IPS-18c (cell line): ENCODE measurements at regions not wholly inside any gene's neighbourhood (a gene's known extent, or its start where the extent isn't known, plus 50 kb on each side); places are given as distances from the start of the nearest gene placed in this dataset.

Experiments used
- H3K4me3 ChIP-seq: 2 replicates; pipeline ENCODE4 v1.7.0; 2013; ENCODE audit warnings: low read depth, mild to moderate bottlenecking, low read length, moderate library complexity; ENCODE audit not compliant: insufficient read depth
- H3K9me3 ChIP-seq: one replicate; pipeline ENCODE4 v1.6.1; 2013; ENCODE audit warnings: mild to moderate bottlenecking, low read length, moderate library complexity; ENCODE audit not compliant: control insufficient read depth, insufficient read depth

DNA sequence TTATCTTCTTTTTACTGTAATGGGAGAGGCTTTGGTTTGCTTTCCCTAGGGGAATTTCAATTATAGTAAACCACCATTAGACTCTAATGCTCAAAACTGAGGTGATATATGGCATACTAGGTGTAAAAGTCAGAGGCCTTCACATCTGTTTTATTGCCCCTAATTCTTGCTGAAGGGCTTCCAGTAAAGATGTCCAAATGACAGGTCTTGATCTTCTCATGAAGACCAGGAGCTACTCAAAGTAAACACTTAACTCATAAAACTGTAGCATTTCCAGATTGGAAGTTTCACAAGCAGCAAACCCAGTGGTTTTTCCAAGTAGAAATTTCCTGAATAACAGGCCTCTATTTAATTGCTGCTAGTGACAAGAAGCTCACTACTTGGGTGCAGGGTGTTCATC is 286.8 kb downstream of the RBM43 start:
- Histone ChIP-seq H3K9me3 (no peaks in the 10 kb centered on the region), H3K4me3 (no peak overlapping the region)

DNA sequence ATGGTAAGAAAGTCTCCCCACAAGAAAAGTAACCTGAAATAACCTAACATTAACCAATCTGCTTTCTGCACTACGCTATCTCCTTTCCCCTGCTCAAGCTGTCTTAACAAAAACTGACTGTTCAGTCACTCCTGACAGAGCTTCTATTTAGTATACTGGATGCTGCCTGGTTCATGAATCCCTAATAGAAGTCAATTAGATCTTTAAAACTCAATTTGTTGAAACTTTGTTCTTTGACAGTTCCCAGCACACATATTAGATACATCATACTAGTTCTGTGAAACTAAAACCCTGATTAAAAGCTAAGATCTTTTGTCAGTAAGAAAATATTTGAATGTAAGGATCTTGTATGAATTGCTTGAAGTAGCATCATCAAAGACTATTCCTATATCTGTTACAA is 287.4 kb downstream of the RBM43 start:
- no peaks in the 10 kb centered on the region for H3K9me3 ChIP-seq
- H3K4me3 ChIP-seq, result no peak overlapping the region

DNA sequence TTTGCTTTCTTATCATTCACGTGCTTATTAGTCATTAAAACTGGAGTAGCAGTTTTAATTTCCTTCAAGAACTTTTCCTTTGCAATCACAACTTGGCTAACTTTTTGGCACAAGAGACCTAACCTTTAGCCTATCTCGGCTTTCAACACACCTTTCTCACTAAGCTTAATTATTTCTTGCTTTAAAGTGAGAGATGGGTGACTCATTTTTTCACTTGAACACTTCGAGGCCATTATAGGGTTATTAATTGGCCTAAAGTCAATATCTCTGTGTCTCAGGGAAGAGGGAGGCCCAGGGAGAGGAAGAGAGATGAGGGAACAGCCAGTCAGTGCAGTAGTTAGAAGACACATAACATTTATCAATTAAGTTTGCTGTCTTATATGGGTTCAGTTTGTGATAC is 289.8 kb downstream of the RBM43 start:
- no peaks in the 10 kb centered on the region for H3K9me3 ChIP-seq
- no peak overlapping the region for H3K4me3 ChIP-seq

DNA sequence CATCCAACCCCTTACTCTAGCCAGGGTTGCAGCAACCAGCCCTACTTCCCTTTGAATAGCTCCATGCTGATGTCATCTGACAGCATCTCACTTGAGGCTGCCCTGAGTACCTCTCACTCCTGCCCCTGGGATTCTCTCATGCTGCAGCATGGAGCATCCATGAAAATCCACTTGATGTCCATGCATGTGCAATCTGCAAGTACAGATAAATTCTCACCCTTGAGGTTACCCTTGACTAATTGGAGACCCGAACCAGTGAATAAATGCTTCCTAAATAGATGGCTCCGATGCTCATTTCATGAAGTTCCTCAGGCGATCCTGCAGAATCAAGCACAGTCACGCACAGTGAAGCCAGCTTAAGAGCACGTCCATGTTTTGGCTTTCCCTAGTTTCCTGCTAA is 298.3 kb downstream of the RBM43 start:
- no peak overlapping the region for H3K4me3 ChIP-seq
- H3K9me3 ChIP-seq, result peaks cover 2% of the 10 kb centered on the region

DNA sequence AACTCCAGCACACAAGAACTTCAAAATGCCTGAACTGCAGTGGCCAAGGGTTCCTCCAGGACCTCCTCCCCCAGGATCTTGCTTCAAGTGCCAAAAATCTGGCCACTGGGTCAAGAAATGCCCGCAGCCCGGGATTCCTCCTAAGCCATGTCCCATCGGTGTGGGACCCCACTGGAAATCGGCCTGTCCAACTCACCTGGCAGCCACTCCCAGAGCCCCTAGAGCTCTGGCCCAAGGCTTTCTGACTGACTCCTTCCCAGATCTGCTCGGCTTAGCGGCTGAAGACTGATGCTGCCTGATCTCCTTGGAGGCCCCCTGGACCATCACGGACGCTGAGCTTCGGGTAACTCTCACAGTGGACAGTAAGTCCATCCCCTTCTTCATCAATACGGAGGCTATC is 306.4 kb downstream of the RBM43 start:
- peaks cover 2% of the 10 kb centered on the region for H3K9me3 ChIP-seq
- no peak overlapping the region for H3K4me3 ChIP-seq

DNA sequence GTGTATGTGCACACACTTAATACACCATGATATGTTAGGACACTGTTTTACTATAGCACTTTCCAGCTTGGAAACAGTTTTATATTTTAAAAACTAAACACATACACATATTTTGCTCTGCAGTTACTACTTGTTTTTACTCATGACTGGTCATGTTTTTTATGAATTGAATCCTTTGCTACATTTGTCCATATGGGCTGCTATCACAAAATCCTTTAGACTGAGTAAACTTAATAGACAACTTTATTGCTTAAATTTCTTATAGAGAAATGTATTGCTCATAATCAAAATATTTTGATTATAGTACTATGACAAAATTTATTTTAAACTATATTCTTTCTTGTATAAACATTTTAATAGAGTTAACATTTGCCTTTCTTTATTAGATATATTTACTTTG is 314.8 kb downstream of the RBM43 start:
- H3K9me3 ChIP-seq, result peaks cover 4% of the 10 kb centered on the region
- H3K4me3 ChIP-seq, result no peak overlapping the region

DNA sequence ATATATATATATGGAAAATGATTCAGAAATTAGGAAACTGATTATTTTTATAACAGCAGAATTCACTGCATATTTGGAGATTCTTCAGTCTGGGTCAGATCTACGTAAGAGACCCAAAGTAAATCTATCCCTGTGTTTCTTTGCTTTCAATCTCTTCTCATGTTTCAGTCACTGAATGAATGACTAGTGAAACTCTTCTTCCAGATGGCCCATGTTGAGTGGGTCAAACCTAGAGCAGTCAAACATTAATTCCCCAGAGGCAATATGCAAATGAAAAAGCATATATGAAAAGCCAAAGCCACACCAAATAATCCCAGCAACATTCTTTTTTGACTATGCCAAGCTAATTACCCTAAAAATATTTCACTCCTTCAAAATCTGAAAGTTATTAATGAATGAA is 317.3 kb downstream of the RBM43 start:
- Histone ChIP-seq H3K9me3 (no peaks in the 10 kb centered on the region), H3K4me3 (no peak overlapping the region)

DNA sequence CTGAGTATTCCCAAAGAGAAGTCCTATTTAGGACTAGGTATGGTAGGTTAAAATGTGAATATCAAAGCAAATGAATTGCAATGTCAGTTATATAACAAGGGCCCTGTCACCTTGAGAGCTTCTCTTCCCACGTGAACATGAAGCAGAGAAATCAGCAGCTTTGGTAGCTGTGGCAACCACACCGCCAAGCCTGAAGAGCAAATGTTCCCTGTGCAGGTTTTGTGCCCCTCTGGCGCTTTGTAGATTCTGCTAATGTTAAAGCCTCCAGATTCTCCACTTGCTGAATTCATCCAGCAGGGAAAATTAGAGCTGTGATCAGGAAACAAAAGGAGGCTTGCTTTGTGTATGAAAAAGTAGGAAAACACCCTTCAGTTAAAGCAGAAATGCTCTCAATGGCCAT is 322.6 kb downstream of the RBM43 start:
- Histone ChIP-seq H3K9me3 (no peaks in the 10 kb centered on the region), H3K4me3 (no peak overlapping the region)

DNA sequence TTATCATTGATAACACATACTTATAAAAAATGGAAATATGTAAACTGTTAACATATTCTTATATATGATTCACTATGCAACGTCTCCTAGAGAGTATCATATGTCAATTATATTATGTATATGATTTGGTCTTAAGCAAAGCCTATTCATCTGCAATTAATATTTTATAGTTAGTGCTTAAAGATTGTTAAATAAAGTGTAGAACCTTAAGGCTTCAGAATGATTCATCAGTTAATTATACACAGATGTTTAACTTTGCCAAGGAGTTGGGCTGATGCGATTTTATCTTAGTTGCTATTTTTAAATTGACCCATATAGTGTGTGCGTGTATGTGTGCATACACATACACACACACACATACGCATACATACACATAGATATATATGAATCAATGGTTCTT is 323.1 kb downstream of the RBM43 start:
- no peaks in the 10 kb centered on the region for H3K9me3 ChIP-seq

DNA sequence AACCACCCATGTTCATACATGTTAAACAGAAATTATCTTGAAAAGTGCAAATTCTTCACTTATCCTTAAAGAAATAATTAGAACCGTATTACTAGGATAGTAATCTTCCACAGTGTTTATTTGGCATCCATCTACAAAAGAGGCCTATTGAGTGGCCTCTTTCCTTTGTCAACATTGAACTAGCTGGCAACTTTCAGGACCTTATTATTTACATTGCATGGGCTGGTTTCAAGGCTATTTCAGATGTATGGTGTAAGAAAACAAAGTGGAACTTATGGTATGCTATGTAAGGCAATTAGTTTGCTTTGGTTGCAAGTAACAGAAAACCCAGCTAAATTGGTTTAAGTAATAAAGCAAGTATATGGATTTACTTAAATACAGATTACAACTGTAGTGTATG is 324.6 kb downstream of the RBM43 start:
- Histone ChIP-seq H3K9me3 (no peaks in the 10 kb centered on the region), H3K4me3 (no peak overlapping the region)

More for the DNA sequence above, 323.1 kb downstream of the RBM43 start:
- H3K4me3 ChIP-seq, result no peak overlapping the region

DNA sequence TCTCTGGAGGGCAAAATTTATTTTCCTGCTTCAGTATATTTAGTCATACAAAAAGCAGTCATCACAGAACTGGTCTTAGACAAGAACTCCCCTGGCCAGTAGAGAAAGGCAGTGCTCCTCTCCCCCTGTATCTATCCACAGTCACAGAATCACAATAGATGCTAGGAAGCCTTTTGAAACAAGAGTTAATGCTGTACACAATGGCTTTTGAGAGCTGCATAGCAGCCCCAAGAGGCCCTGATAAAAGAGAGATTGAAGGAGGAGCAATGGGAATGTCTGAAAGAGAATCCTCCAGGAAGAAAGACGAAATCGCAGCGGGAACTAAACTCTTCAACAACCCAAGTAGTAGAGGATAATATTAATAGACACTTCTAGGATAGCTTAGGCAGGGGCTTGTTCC is 330.2 kb downstream of the RBM43 start:
- no peaks in the 10 kb centered on the region for H3K9me3 ChIP-seq
- H3K4me3 ChIP-seq, result no peak overlapping the region

DNA sequence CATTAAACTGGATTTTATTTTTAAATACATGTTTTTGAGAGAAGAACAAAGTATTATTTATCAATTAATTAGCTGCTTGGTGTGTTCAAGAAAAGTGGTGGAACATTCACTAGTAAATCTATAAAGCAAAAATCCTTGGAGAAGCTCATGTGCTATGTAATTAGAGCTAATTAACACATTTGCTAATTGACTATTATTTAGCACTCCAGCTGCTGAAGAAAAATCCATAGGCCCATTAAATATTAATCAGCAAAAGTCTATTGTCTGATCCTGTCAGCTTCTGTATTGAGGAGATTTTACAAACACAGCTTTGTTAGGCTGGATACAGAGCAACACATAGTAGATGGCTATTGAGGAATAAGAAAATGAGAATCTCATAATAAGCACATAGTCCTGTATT is 336.1 kb downstream of the RBM43 start:
- no peaks in the 10 kb centered on the region for H3K9me3 ChIP-seq
- H3K4me3 ChIP-seq, result no peak overlapping the region

DNA sequence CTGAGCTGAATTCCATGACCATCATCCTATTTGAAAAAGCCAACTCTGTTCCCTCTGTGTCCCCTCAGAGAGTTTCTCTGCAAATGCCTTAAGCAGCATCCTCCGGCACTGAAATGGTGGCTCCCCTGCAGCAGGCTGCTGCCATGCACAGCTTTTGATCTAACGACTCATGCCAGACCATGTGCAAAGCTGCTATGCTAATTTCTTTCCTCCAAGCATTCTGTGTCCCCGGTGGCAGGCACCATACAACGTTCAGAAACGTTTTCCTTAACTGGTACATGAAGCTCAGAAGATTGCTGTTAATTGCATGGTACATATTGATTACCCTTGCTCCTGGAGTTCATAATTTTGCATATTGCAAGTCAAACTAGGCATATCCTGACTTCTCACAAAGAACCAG is 336.8 kb downstream of the RBM43 start:
- no peak overlapping the region for H3K4me3 ChIP-seq

DNA sequence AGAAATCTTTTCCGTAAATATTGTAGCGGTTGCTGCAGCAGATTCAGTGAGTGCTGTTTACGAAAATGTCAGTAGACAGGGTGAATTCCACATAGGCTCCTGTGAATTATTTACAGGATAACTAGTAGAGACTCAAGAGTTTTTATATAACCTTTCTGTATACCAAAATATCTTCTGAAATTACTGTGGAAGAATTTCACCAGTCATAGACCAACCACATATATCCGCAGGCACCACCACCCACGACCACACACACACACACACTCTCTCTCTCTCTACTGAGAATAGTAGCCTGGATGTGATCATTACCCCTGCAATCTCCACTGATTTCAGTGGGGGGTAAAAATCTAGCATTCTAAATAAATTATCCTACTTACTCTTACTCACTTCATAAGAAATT is 341.8 kb downstream of the RBM43 start:
- Histone ChIP-seq H3K4me3 (no peak overlapping the region), H3K9me3 (no peaks in the 10 kb centered on the region)

More for the DNA sequence above, 336.8 kb downstream of the RBM43 start:
- no peaks in the 10 kb centered on the region for H3K9me3 ChIP-seq

DNA sequence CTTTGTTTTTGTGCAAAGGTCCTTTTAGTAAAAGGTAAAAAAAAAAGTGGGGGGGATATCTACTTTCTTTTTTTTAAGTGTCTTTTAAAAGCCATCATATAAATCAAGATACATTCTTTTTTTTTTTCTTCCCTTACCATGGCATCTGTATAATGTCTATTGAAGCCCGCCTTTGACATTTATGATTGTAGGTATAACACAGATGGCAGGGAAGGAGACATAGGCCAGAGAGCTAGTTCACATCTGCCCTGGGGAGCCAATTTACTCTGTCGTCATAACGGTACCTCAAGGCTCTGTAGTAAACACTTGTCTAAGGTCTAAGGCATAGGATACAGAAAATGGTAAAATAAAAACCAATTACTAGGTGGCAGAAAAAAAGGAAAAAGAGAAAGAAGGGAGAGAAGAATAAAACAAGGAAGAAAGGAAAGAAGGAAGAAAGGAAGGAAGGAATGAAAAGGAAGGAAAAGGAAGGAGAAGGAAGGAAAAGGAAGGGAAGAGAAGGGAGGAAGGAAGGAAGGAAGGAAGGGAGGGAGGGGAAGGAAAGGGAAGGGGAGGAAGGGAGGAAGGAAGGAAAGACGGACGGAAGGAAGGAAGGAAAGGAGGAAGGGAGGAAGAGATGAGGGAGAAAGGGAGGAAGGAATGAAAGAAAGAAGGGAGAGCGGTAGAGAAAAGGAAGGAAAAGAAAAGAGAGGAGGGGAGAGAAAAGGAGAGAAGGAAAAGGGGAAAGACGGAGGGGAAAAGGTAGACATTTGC is 343.5 kb downstream of the RBM43 start:
- H3K4me3 ChIP-seq, result no peak overlapping the region
- no peaks in the 10 kb centered on the region for H3K9me3 ChIP-seq

DNA sequence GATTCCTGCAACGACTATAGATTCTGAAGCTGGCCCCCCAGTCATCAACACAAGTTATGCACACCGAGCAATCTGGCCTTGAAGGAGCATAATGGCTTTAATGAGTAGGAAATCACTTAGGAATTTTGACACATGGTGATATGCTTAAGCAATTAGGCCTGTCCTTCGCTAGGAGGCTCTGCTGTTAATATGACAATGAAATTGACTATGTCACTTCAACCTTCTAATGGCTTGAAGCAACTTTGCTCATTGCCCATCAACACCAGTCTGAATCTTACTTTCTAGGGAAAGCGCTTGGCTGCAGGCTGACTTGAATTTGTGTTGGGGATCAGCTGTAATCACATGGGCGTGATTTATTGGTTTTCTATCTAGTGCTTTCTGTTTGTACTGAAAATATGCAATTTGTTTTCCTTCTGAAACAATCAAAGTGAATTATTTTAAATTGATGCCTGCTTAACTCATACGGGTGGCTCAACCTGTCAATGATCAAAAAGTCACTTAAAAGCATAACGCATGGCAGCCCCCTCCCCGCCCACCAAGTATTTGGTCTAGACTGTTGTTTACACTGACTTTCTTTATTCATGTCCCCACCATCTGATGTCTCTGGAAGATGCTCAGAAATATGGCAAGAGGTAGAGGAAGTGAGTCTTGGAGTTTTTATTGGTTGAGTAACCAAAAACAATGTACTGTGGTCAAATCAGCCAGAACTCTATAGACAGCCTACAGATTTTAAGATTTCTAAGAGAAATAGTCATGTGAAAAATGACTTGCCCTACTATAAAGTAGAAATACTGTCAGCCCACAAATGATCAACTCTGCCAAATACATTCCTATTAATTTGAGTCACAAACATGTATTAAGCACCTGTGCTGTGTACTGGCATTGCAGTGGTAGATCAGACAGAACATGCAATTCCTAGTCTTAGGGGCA is 344.9 kb downstream of the RBM43 start:
- no peaks in the 10 kb centered on the region for H3K9me3 ChIP-seq
- no peak overlapping the region for H3K4me3 ChIP-seq

DNA sequence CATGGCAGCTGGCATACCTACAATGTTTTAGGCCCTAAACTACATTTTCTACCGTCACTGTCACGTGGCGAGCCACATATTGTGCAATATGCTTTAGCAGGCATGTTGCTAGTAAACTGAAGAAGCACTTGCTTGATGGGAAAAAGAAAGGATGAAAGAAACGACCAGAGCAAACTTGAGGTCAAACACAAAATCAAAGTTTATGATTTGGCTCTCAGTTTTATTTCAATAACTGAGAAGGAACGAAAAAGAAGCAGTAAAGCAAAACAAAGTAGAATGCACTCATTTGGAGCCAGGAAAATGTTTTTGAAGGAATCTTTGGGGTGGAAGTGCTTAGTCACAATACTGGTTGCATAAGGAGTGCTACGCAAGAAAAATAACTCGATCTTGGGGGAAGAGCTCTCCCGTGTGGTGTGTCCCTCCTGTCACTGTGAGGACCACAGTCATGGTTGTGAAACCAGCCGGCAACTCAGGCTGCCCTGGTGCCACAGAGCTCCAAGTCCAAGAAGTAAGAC is 349.8 kb downstream of the RBM43 start:
- no peaks in the 10 kb centered on the region for H3K9me3 ChIP-seq
- H3K4me3 ChIP-seq, result no peak overlapping the region

DNA sequence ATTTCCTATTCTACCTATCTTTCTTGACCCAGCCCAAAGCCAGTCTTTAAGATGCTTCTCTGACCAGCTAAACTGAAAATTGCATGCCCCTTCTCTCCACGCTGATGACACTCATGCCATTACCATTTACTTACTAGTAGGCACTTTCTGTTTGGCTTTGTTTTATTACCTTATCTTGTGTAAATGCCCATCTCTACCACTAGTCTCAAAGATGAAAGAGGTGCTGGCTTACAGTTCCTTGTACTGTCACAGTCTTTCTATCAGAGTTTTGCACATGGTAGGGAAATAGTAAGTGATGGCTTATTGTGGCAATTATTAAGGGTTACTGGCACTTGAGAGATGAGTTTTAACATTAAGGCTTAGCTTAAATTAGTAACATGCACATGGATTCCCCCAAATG is 352.1 kb downstream of the RBM43 start:
- no peak overlapping the region for H3K4me3 ChIP-seq
- no peaks in the 10 kb centered on the region for H3K9me3 ChIP-seq
